ENCODE measurements at regions not wholly inside any gene's neighbourhood (a gene's known extent, or its start where the extent isn't known, plus 50 kb on each side); places are given as distances from the start of the nearest gene placed in this dataset.

- no peak for TF ChIP-seq CTCF (IDR thresholded peaks at IDR 0.05; ENCODE audit: low read depth, low read length, poor library complexity, severe bottlenecking)
- TF ChIP-seq EZH2phosphoT487 (IDR thresholded peaks at IDR 0.05; ENCODE audit: borderline replicate concordance, low read length): no peak
Observed at GRCh38 chr10:124219655-124220054, 126.3 kb upstream of the CHST15 start.
